ENCODE measurements at regions not wholly inside any gene's neighbourhood (a gene's known extent, or its start where the extent isn't known, plus 50 kb on each side); places are given as distances from the start of the nearest gene placed in this dataset.

GRCh38 chr2:58939388-58939787 is 698.3 kb upstream of the FANCL start:
- no peak for DNase-seq (ENCODE audit: low read depth)

- no peak for DNase-seq (ENCODE audit: low read depth)
Measured at GRCh38 chr2:58938988-58939387, 697.9 kb upstream of the FANCL start.

- DNase-seq (ENCODE audit: low read depth), result no peak
Measured at GRCh38 chr2:58932801-58933200, 691.7 kb upstream of the FANCL start.

GRCh38 chr2:58930537-58930936 is 689.4 kb upstream of the FANCL start:
- no peak for DNase-seq (ENCODE audit: low read depth)

GRCh38 chr2:58928973-58929372 is 687.8 kb upstream of the FANCL start:
- no peak for DNase-seq (ENCODE audit: low read depth)

GRCh38 chr2:58928391-58928790 is 687.3 kb upstream of the FANCL start:
- DNase-seq (ENCODE audit: low read depth), result no peak

- no peak for DNase-seq (ENCODE audit: low read depth)
Measured at GRCh38 chr2:58926112-58926511, 685.0 kb upstream of the FANCL start.

GRCh38 chr2:58925676-58926081 is 684.6 kb upstream of the FANCL start:
- no peak for DNase-seq (ENCODE audit: low read depth)

GRCh38 chr2:58923869-58924268 is 682.7 kb upstream of the FANCL start:
- no peak for DNase-seq (ENCODE audit: low read depth)

GRCh38 chr2:58922245-58922644 is 681.1 kb upstream of the FANCL start:
- no peak for DNase-seq (ENCODE audit: low read depth)

- no peak for DNase-seq (ENCODE audit: low read depth)
Measured at GRCh38 chr2:58921676-58922075, 680.6 kb upstream of the FANCL start.

- no peak for DNase-seq (ENCODE audit: low read depth)
Measured at GRCh38 chr2:58920001-58920400, 678.9 kb upstream of the FANCL start.

GRCh38 chr2:58919316-58919715 is 678.2 kb upstream of the FANCL start:
- DNase-seq (ENCODE audit: low read depth), result no peak

GRCh38 chr2:58918141-58918540 is 677.0 kb upstream of the FANCL start:
- DNase-seq (ENCODE audit: low read depth), result no peak

- DNase-seq (ENCODE audit: low read depth), result no peak
Measured at GRCh38 chr2:58917596-58917995, 676.5 kb upstream of the FANCL start.

GRCh38 chr2:58916063-58916462 is 674.9 kb upstream of the FANCL start:
- no peak for DNase-seq (ENCODE audit: low read depth)

- no peak for DNase-seq (ENCODE audit: low read depth)
Measured at GRCh38 chr2:58914733-58915505, 673.8 kb upstream of the FANCL start.

GRCh38 chr2:58913082-58913726 is 672.1 kb upstream of the FANCL start:
- DNase-seq (ENCODE audit: low read depth), result no peak

- no peak for DNase-seq (ENCODE audit: low read depth)
Measured at GRCh38 chr2:58911877-58912276, 670.8 kb upstream of the FANCL start.

GRCh38 chr2:58908501-58909154 is 667.5 kb upstream of the FANCL start:
- no peak for DNase-seq (ENCODE audit: low read depth)

- DNase-seq (ENCODE audit: low read depth), result no peak
Measured at GRCh38 chr2:58907644-58908043, 666.5 kb upstream of the FANCL start.

GRCh38 chr2:58906081-58906645 is 665.0 kb upstream of the FANCL start:
- DNase-seq (ENCODE audit: low read depth), result no peak

- no peak for DNase-seq (ENCODE audit: low read depth)
Measured at GRCh38 chr2:58904095-58904494, 663.0 kb upstream of the FANCL start.
